Astrocyte of the cerebellum (primary cell): ENCODE measurements at regions not wholly inside any gene's neighbourhood (a gene's known extent, or its start where the extent isn't known, plus 50 kb on each side); places are given as distances from the start of the nearest gene placed in this dataset.

Source experiments
- DNase-seq: peaks from one replicate; pipeline ENCODE4 v3.0.0-alpha.2; 2011; ENCODE audit warnings: low read depth
- H3K4me3 ChIP-seq: 2 replicates; pipeline ENCODE4 v1.5.1; 2011; ENCODE audit warnings: mild to moderate bottlenecking, low read depth, low read length, moderate library complexity
- CTCF ChIP-seq: IDR thresholded peaks from 2 replicates; pipeline ENCODE4 v1.5.1; 2012; ENCODE audit warnings: low read length, low read depth, moderate library complexity, mild to moderate bottlenecking; ENCODE audit errors: missing control alignments
- in situ Hi-C: cut with HindIII; loops from 2 replicates; pipeline ENCODE4 v1.10.0; 2017; ENCODE audit warnings: low sequenced_read_pairs

- no peak for TF ChIP-seq CTCF
- in situ Hi-C loops: no loop called here
- no peak for DNase-seq
- no peak overlapping the region for H3K4me3 ChIP-seq
Observed at GRCh38 chr6:44053760-44054556, 73.3 kb downstream of the MRPL14 start.

- DNase-seq: no peak
- H3K4me3 ChIP-seq: no peak overlapping the region
- TF ChIP-seq CTCF: no peak
- in situ Hi-C loops: no loop called here
Observed at GRCh38 chr6:44053106-44053756, 74.0 kb downstream of the MRPL14 start.

GRCh38 chr6:44052419-44053023 lies 74.7 kb downstream of the MRPL14 start:
- no peak overlapping the region for H3K4me3 ChIP-seq
- no peak for TF ChIP-seq CTCF
- in situ Hi-C loops: no loop called here
- DNase-seq: no peak

GRCh38 chr6:44051515-44051914 lies 75.7 kb downstream of the MRPL14 start:
- TF ChIP-seq CTCF: no peak
- DNase-seq: peak; percentile 76
- in situ Hi-C loops: no loop called here
- no peak overlapping the region for H3K4me3 ChIP-seq

- H3K4me3 ChIP-seq: no peak overlapping the region
- TF ChIP-seq CTCF: no peak
Observed at GRCh38 chr6:44050872-44051505, 76.3 kb downstream of the MRPL14 start.

More at GRCh38 chr6:44050872-44051505, 76.3 kb downstream of the MRPL14 start:
- in situ Hi-C loops: no loop called here
- DNase-seq: no peak
